HCT116 (cell line): ENCODE measurements at regions not wholly inside any gene's neighbourhood (a gene's known extent, or its start where the extent isn't known, plus 50 kb on each side); places are given as distances from the start of the nearest gene placed in this dataset.

Experiments
- EZH2 ChIP-seq: fragments of 200-600 bp; sonication (generic); IDR thresholded peaks from 2 replicates; pipeline ENCODE4 v1.6.1; 2017; ENCODE audit warnings: antibody characterized with exemption, mixed run types
- TF ChIP-seq, protein P1 (sequence below), 3 experiments: fragments of 200-600 bp in 1 of 3; sonication (generic) in 1 of 3; IDR thresholded peaks in 2 of 3; conservative IDR thresholded peaks in 1 of 3; 2 replicates each; pipeline ENCODE4 v1.5.1; 2012 to 2017; ENCODE audit warnings: low read depth in 2 of 3, low read length in 2 of 3, antibody characterized with exemption in 1 of 3, borderline replicate concordance in 1 of 3, control low read depth in 1 of 3, mild to moderate bottlenecking in 1 of 3, mixed read lengths in 1 of 3, mixed run types in 1 of 3, moderate library complexity in 1 of 3; ENCODE audit not compliant: insufficient read depth in 1 of 3

DNA sequence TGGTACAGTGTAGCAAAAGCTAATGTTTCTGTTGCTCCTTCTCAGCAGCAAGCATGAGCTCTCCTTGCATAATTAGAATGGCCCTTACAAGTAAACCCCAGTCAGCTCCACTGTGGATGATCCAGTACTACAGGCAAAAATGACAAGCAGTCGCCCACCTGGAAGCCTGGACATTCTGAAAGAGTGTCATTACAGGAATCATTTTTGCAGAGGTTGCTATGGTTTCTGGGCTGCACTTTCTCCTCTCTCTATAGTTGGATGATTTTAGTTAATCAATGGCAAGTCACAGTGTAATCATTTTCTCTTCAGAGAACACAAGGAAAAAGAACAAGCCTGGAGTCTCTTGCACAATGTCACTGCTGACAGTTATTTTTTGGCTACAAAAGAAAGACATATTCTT, 102.9 kb upstream of the MYO3A start:
- TF ChIP-seq, protein P1, sequence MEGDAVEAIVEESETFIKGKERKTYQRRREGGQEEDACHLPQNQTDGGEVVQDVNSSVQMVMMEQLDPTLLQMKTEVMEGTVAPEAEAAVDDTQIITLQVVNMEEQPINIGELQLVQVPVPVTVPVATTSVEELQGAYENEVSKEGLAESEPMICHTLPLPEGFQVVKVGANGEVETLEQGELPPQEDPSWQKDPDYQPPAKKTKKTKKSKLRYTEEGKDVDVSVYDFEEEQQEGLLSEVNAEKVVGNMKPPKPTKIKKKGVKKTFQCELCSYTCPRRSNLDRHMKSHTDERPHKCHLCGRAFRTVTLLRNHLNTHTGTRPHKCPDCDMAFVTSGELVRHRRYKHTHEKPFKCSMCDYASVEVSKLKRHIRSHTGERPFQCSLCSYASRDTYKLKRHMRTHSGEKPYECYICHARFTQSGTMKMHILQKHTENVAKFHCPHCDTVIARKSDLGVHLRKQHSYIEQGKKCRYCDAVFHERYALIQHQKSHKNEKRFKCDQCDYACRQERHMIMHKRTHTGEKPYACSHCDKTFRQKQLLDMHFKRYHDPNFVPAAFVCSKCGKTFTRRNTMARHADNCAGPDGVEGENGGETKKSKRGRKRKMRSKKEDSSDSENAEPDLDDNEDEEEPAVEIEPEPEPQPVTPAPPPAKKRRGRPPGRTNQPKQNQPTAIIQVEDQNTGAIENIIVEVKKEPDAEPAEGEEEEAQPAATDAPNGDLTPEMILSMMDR (IDR thresholded peaks at IDR 0.05 in 2 of 3, conservative IDR thresholded peaks at IDR 0.05 in 1 of 3; ENCODE audit: borderline replicate concordance in 1 of 3, insufficient read depth in 1 of 3, low read depth in 2 of 3, low read length in 2 of 3) = no peak
- no peak for TF ChIP-seq EZH2
